DOHH2 (cell line): ENCODE measurements at regions not wholly inside any gene's neighbourhood (a gene's known extent, or its start where the extent isn't known, plus 50 kb on each side); places are given as distances from the start of the nearest gene placed in this dataset.

Experiments
- H3F3A ChIP-seq: fragments of 200-600 bp; sonication (generic), shearing (Covaris generic); 2 replicates; pipeline ENCODE4 v1.6.0; 2016; ENCODE audit warnings: antibody characterized with exemption, mild to moderate bottlenecking; ENCODE audit not compliant: control insufficient read depth, insufficient read depth
- H3K27ac ChIP-seq: fragments of 200-600 bp; sonication (generic); 2 replicates; pipeline ENCODE4 v1.5.1; 2014; ENCODE audit warnings: low read depth, mild to moderate bottlenecking, low read length, moderate library complexity
- H3K27me3 ChIP-seq: fragments of 200-600 bp; sonication (generic); 2 replicates; pipeline ENCODE4 v1.6.1; 2014; ENCODE audit warnings: mild to moderate bottlenecking, low read length, mixed read lengths; ENCODE audit not compliant: control insufficient read depth
- H3K36me3 ChIP-seq: fragments of 200-600 bp; sonication (generic); 2 replicates; pipeline ENCODE4 v1.6.1; 2014; ENCODE audit warnings: mild to moderate bottlenecking, low read length, moderate library complexity, mixed read lengths; ENCODE audit not compliant: control insufficient read depth
- H3K4me1 ChIP-seq: fragments of 200-600 bp; sonication (generic); 2 replicates; pipeline ENCODE4 v1.6.1; 2014; ENCODE audit warnings: mild to moderate bottlenecking, low read length, mixed read lengths; ENCODE audit not compliant: control insufficient read depth
- H3K4me2 ChIP-seq: fragments of 200-600 bp; sonication (generic); 2 replicates; pipeline ENCODE4 v1.6.0; 2014; ENCODE audit warnings: mild to moderate bottlenecking, low read length, moderate library complexity
- H3K4me3 ChIP-seq: fragments of 200-600 bp; sonication (generic); 2 replicates; pipeline ENCODE4 v1.5.1; 2014; ENCODE audit warnings: mild to moderate bottlenecking, low read length, mixed read lengths
- H3K79me2 ChIP-seq: fragments of 200-600 bp; sonication (generic); 2 replicates; pipeline ENCODE4 v1.6.1; 2014; ENCODE audit warnings: mild to moderate bottlenecking, low read length, mixed read lengths; ENCODE audit not compliant: control insufficient read depth
- H3K9me2 ChIP-seq: fragments of 200-600 bp; sonication (generic); replicated peaks from 2 replicates; pipeline ENCODE4 v1.6.1; 2014; ENCODE audit warnings: mild to moderate bottlenecking, low read length, mixed read lengths; ENCODE audit not compliant: control insufficient read depth
- H3K9me3 ChIP-seq: fragments of 200-600 bp; sonication (generic); 2 replicates; pipeline ENCODE4 v1.6.1; 2014; ENCODE audit warnings: antibody characterized with exemption, low read length, mixed read lengths; ENCODE audit not compliant: control insufficient read depth, insufficient read depth
- H4K20me1 ChIP-seq: fragments of 200-600 bp; sonication (generic); 2 replicates; pipeline ENCODE4 v1.6.0; 2014; ENCODE audit warnings: low read depth, mild to moderate bottlenecking, antibody characterized with exemption, low read length, moderate library complexity; ENCODE audit not compliant: control insufficient read depth, insufficient read depth
- CTCF ChIP-seq: fragments of 200-600 bp; sonication (generic); IDR thresholded peaks from one replicate; pipeline ENCODE4 v1.5.1; 2014; ENCODE audit warnings: antibody characterized with exemption, mild to moderate bottlenecking, low read depth, low read length; ENCODE audit not compliant: poor library complexity, severe bottlenecking
- EZH2phosphoT487 ChIP-seq: fragments of 200-600 bp; sonication (generic); IDR thresholded peaks from 2 replicates; pipeline ENCODE4 v1.6.1; 2017; ENCODE audit warnings: borderline replicate concordance, mild to moderate bottlenecking, antibody characterized with exemption, low read length, moderate library complexity, mixed read lengths

GRCh38 chr16:87075319-87075860 is 241.8 kb downstream of the C16orf95 start:
- Histone ChIP-seq H3K4me3 (peak overlapping the region; percentile 71), H3K4me2 (peak overlapping the region; percentile 81), H3K9me2 (no peaks in the 10 kb centered on the region), H3K4me1 (peaks cover 39% of the 10 kb centered on the region), H3K27me3 (no peaks in the 10 kb centered on the region), H3K79me2 (no peaks in the 10 kb centered on the region; the same call in 1 of the 2 replicates), H4K20me1 (no peaks in the 10 kb centered on the region), H3K9me3 (peaks cover 5% of the 10 kb centered on the region), H3K27ac (peak overlapping the region; percentile 82), H3F3A (peaks cover 8% of the 10 kb centered on the region; the same call in 1 of the 2 replicates), H3K36me3 (no peaks in the 10 kb centered on the region)
- TF ChIP-seq EZH2phosphoT487 (no peak), CTCF (no peak)

- Histone ChIP-seq H3K4me1 (peaks cover 39% of the 10 kb centered on the region), H3K36me3 (no peaks in the 10 kb centered on the region), H3K9me3 (peaks cover 12% of the 10 kb centered on the region), H4K20me1 (no peaks in the 10 kb centered on the region), H3F3A (peaks cover 8% of the 10 kb centered on the region; the same call in 1 of the 2 replicates), H3K79me2 (no peaks in the 10 kb centered on the region; the same call in 1 of the 2 replicates), H3K27me3 (no peaks in the 10 kb centered on the region), H3K4me2 (no peak overlapping the region), H3K27ac (no peak overlapping the region; the same call in 1 of the 2 replicates), H3K9me2 (no peaks in the 10 kb centered on the region), H3K4me3 (no peak overlapping the region)
- TF ChIP-seq EZH2phosphoT487 = no peak
- no peak for TF ChIP-seq CTCF
Observed at GRCh38 chr16:87076331-87076949, 240.8 kb downstream of the C16orf95 start.

- Histone ChIP-seq H3K36me3 (no peaks in the 10 kb centered on the region), H3K9me2 (no peaks in the 10 kb centered on the region), H3K79me2 (no peaks in the 10 kb centered on the region; the same call in 1 of the 2 replicates), H4K20me1 (no peaks in the 10 kb centered on the region), H3K4me3 (no peak overlapping the region), H3K27me3 (no peaks in the 10 kb centered on the region), H3K9me3 (peaks cover 16% of the 10 kb centered on the region), H3K4me2 (no peak overlapping the region), H3F3A (peaks cover 8% of the 10 kb centered on the region; the same call in 1 of the 2 replicates), H3K4me1 (peaks cover 37% of the 10 kb centered on the region), H3K27ac (no peak overlapping the region)
- TF ChIP-seq CTCF (peak; percentile 93), EZH2phosphoT487 (no peak)
Observed at GRCh38 chr16:87076950-87077749, 240.0 kb downstream of the C16orf95 start.
